Caco-2 (cell line): ENCODE measurements at regions not wholly inside any gene's neighbourhood (a gene's known extent, or its start where the extent isn't known, plus 50 kb on each side); places are given as distances from the start of the nearest gene placed in this dataset.

Source experiments
- BruUV-seq: library from RNA; stranded (reverse); fragments of 400-500 nt; replicated peaks from 2 replicates; lab custom pipeline; 2021; lab: Mats Ljungman, UMichigan
- CTCF ChIA-PET: fragments of 300-600 bp; sonication (Branson Sonifier 250); formaldehyde crosslinking; loops from one replicate; lab custom pipeline; 2022; ENCODE audit warnings: antibody characterized with exemption; lab: Charles Lee
- POLR2A ChIA-PET: fragments of 300-600 bp; sonication (Branson Sonifier 250); formaldehyde crosslinking; loops from one replicate; lab custom pipeline; 2022; ENCODE audit warnings: antibody characterized with exemption; lab: Charles Lee
- DNase-seq, 2 experiments: peaks; one replicate each; pipeline versions ENCODE4 v3.0.0 to v3.0.0-alpha.2; 2020 to 2022
- H3K27me3 ChIP-seq: replicated peaks from 2 replicates; pipeline ENCODE4 v1.6.0; 2011; ENCODE audit warnings: low read length; ENCODE audit not compliant: control insufficient read depth, insufficient read depth
- H3K36me3 ChIP-seq: 2 replicates; pipeline ENCODE4 v1.5.1; 2011; ENCODE audit warnings: low read length; ENCODE audit not compliant: control insufficient read depth, insufficient read depth
- H3K4me1 ChIP-seq: fragments of 250-450 bp; sonication (Bioruptor Pico); 2 replicates; pipeline ENCODE4 v1.5.1; 2020; ENCODE audit warnings: mild to moderate bottlenecking
- H3K4me3 ChIP-seq: 2 replicates; pipeline ENCODE4 v1.5.1; 2011; ENCODE audit warnings: low read depth, mild to moderate bottlenecking, control low read depth, low read length
- H3K9me3 ChIP-seq: fragments of 250-450 bp; sonication (Bioruptor Pico); 2 replicates; pipeline ENCODE4 v1.5.1; 2020; ENCODE audit warnings: mild to moderate bottlenecking, moderate library complexity
- H3K27ac Mint-ChIP-seq: one replicate; pipeline ENCODE4 v1.8.0; 2022; ENCODE audit warnings: mixed read lengths; ENCODE audit not compliant: unreplicated experiment
- H3K27me3 Mint-ChIP-seq: one replicate; pipeline ENCODE4 v1.8.0; 2022; ENCODE audit warnings: mixed read lengths; ENCODE audit not compliant: insufficient read depth, unreplicated experiment
- H3K36me3 Mint-ChIP-seq: one replicate; pipeline ENCODE4 v1.8.0; 2022; ENCODE audit warnings: mild to moderate bottlenecking, mixed read lengths; ENCODE audit not compliant: insufficient read depth, unreplicated experiment
- H3K4me1 Mint-ChIP-seq: one replicate; pipeline ENCODE4 v1.8.0; 2022; ENCODE audit warnings: low read depth, mixed read lengths; ENCODE audit not compliant: unreplicated experiment
- H3K4me3 Mint-ChIP-seq: one replicate; pipeline ENCODE4 v1.8.0; 2022; ENCODE audit warnings: mild to moderate bottlenecking, moderate library complexity, mixed read lengths; ENCODE audit not compliant: unreplicated experiment
- H3K9me3 Mint-ChIP-seq: one replicate; pipeline ENCODE4 v1.8.0; 2022; ENCODE audit warnings: mixed read lengths; ENCODE audit not compliant: unreplicated experiment
- CTCF ChIP-seq, 2 experiments: fragments of 200-600 bp in 1 of 2; IDR thresholded peaks; 1 replicate in 1 of 2; 2 replicates in 1 of 2; pipeline versions ENCODE4 v1.5.1 to v1.8.0; 2011 to 2022; ENCODE audit warnings: antibody characterized with exemption in 1 of 2, control low read depth in 1 of 2, inconsistent platforms in 1 of 2, low read depth in 1 of 2, low read length in 1 of 2, mild to moderate bottlenecking in 1 of 2, moderate library complexity in 1 of 2; ENCODE audit not compliant: insufficient read depth in 1 of 2, severe bottlenecking in 1 of 2, unreplicated experiment in 1 of 2
- intact Hi-C: fragments of 100-400 bp; cut with micrococcal nuclease; formaldehyde crosslinking; loops from one replicate; pipeline ENCODE4 v1.10.0; 2022; ENCODE audit not compliant: unreplicated experiment

- Mint-ChIP-seq H3K27me3 (peaks cover 2% of the 10 kb centered on the region), H3K4me3 (no peak overlapping the region), H3K9me3 (no peaks in the 10 kb centered on the region), H3K36me3 (no peaks in the 10 kb centered on the region), H3K27ac (no peak overlapping the region), H3K4me1 (no peaks in the 10 kb centered on the region)
- no TSS peak for BruUV-seq
- H3K36me3 ChIP-seq: no peaks in the 10 kb centered on the region
- intact Hi-C loops: no loop called here
- no peak for DNase-seq
- CTCF ChIA-PET: no interaction called here
- H3K9me3 ChIP-seq: no peaks in the 10 kb centered on the region
- H3K27me3 ChIP-seq: no peaks in the 10 kb centered on the region
- no peak for TF ChIP-seq CTCF (IDR thresholded peaks at IDR 0.05; ENCODE audit: insufficient read depth in 1 of 2, low read depth in 1 of 2, low read length in 1 of 2, severe bottlenecking in 1 of 2, unreplicated experiment in 1 of 2)
- no peaks in the 10 kb centered on the region for H3K4me1 ChIP-seq
- no peak overlapping the region for H3K4me3 ChIP-seq
- POLR2A ChIA-PET: no interaction called here
Measured at GRCh38 chr12:114092981-114093380, 126.9 kb upstream of the RBM19 start.

GRCh38 chr12:114090211-114090610, 124.1 kb upstream of the RBM19 start:
- no peak for DNase-seq
- H3K4me1 Mint-ChIP-seq: no peaks in the 10 kb centered on the region
- no peak overlapping the region for H3K4me3 ChIP-seq
- intact Hi-C loops: no loop called here
- BruUV-seq: no TSS peak
- H3K9me3 Mint-ChIP-seq: no peaks in the 10 kb centered on the region
- CTCF ChIA-PET: no interaction called here
- no peaks in the 10 kb centered on the region for H3K4me1 ChIP-seq
- POLR2A ChIA-PET: no interaction called here
- no peak for TF ChIP-seq CTCF (IDR thresholded peaks at IDR 0.05; ENCODE audit: insufficient read depth in 1 of 2, low read depth in 1 of 2, low read length in 1 of 2, severe bottlenecking in 1 of 2, unreplicated experiment in 1 of 2)
- no peaks in the 10 kb centered on the region for H3K27me3 ChIP-seq
- H3K36me3 ChIP-seq: no peaks in the 10 kb centered on the region
- H3K9me3 ChIP-seq: no peaks in the 10 kb centered on the region
- H3K27me3 Mint-ChIP-seq: peaks cover 2% of the 10 kb centered on the region
- H3K4me3 Mint-ChIP-seq: no peak overlapping the region
- no peaks in the 10 kb centered on the region for H3K36me3 Mint-ChIP-seq
- H3K27ac Mint-ChIP-seq: no peak overlapping the region

GRCh38 chr12:114073076-114073475, 107.0 kb upstream of the RBM19 start:
- H3K27me3 ChIP-seq: no peaks in the 10 kb centered on the region; the same call in 1 of the 2 replicates
- BruUV-seq: no TSS peak
- H3K4me1 Mint-ChIP-seq: no peaks in the 10 kb centered on the region
- intact Hi-C loops: no loop called here
- no peaks in the 10 kb centered on the region for H3K36me3 Mint-ChIP-seq
- ChIA-PET POLR2A (no interaction called here), CTCF (no interaction called here)
- DNase-seq: no peak
- no peaks in the 10 kb centered on the region for H3K4me1 ChIP-seq
- no peaks in the 10 kb centered on the region for H3K9me3 Mint-ChIP-seq
- no peak overlapping the region for H3K4me3 ChIP-seq
- TF ChIP-seq CTCF (IDR thresholded peaks at IDR 0.05; ENCODE audit: insufficient read depth in 1 of 2, low read depth in 1 of 2, low read length in 1 of 2, severe bottlenecking in 1 of 2, unreplicated experiment in 1 of 2): no peak
- no peak overlapping the region for H3K4me3 Mint-ChIP-seq
- H3K27ac Mint-ChIP-seq: no peak overlapping the region
- no peaks in the 10 kb centered on the region for H3K36me3 ChIP-seq
- peaks cover 11% of the 10 kb centered on the region for H3K27me3 Mint-ChIP-seq
- no peaks in the 10 kb centered on the region for H3K9me3 ChIP-seq
